ENCODE measurements at regions not wholly inside any gene's neighbourhood (a gene's known extent, or its start where the extent isn't known, plus 50 kb on each side); places are given as distances from the start of the nearest gene placed in this dataset.
"Not testable (repeated sequence)": the region's sequence is repeated elsewhere in the genome, so short reads cannot be mapped to it uniquely, and the experiment has no call there.

- DNase-seq (ENCODE audit: low spot score): no peak
Measured at GRCh38 chr3:144923046-144923775, 951.6 kb downstream of the DIPK2A start.

- DNase-seq (ENCODE audit: low spot score): no peak
Measured at GRCh38 chr3:144930431-144930830, 958.8 kb downstream of the DIPK2A start.

- no peak for DNase-seq (ENCODE audit: low spot score)
Measured at GRCh38 chr3:144931590-144931989, 960.0 kb downstream of the DIPK2A start.

- no peak for DNase-seq (ENCODE audit: low spot score)
Measured at GRCh38 chr3:144942093-144942837, 970.6 kb downstream of the DIPK2A start.

GRCh38 chr3:144942838-144943197, 971.2 kb downstream of the DIPK2A start:
- no peak for DNase-seq (ENCODE audit: low spot score)

- no peak for DNase-seq (ENCODE audit: low spot score)
Measured at GRCh38 chr3:144947895-144948294, 976.3 kb downstream of the DIPK2A start.

- DNase-seq (ENCODE audit: low spot score): no peak
Measured at GRCh38 chr3:144948711-144949110, 977.1 kb downstream of the DIPK2A start.

GRCh38 chr3:144953959-144954358, 982.3 kb downstream of the DIPK2A start:
- no peak for DNase-seq (ENCODE audit: low spot score)

- DNase-seq (ENCODE audit: low spot score): no peak
Measured at GRCh38 chr3:144957398-144958101, 985.9 kb downstream of the DIPK2A start.

GRCh38 chr3:144963810-144964209, 992.2 kb downstream of the DIPK2A start:
- no peak for DNase-seq (ENCODE audit: low spot score)

- no peak for DNase-seq (ENCODE audit: low spot score)
Measured at GRCh38 chr3:144966560-144966959, 994.9 kb downstream of the DIPK2A start.

- DNase-seq (ENCODE audit: low spot score): no peak
Measured at GRCh38 chr3:144968750-144969350, 997.2 kb downstream of the DIPK2A start.

- DNase-seq (ENCODE audit: low spot score): not testable (repeated sequence)
Measured at GRCh38 chr3:144984481-144984880, 1012.9 kb downstream of the DIPK2A start.

- no peak for DNase-seq (ENCODE audit: low spot score)
Measured at GRCh38 chr3:144989807-144990206, 1018.2 kb downstream of the DIPK2A start.

- DNase-seq (ENCODE audit: low spot score): no peak
Measured at GRCh38 chr3:144995856-144996255, 1024.2 kb downstream of the DIPK2A start.

GRCh38 chr3:145005427-145005826, 1033.8 kb downstream of the DIPK2A start:
- DNase-seq (ENCODE audit: low spot score): no peak

GRCh38 chr3:145006271-145006670, 1034.6 kb downstream of the DIPK2A start:
- DNase-seq (ENCODE audit: low spot score): no peak

GRCh38 chr3:145013931-145014330, 1042.3 kb downstream of the DIPK2A start:
- no peak for DNase-seq (ENCODE audit: low spot score)

GRCh38 chr3:145015253-145015652, 1043.6 kb downstream of the DIPK2A start:
- no peak for DNase-seq (ENCODE audit: low spot score)

- no peak for DNase-seq (ENCODE audit: low spot score)
Measured at GRCh38 chr3:145017959-145018358, 1046.3 kb downstream of the DIPK2A start.

GRCh38 chr3:145022447-145022846, 1050.8 kb downstream of the DIPK2A start:
- no peak for DNase-seq (ENCODE audit: low spot score)

GRCh38 chr3:145024700-145025099, 1053.1 kb downstream of the DIPK2A start:
- DNase-seq (ENCODE audit: low spot score): no peak

- DNase-seq (ENCODE audit: low spot score): not testable (repeated sequence)
Measured at GRCh38 chr3:145027186-145027585, 1055.6 kb downstream of the DIPK2A start.

All from NAMALWA (cell line).